Fibroblast of peridontal ligament (primary cell): ENCODE measurements at regions not wholly inside any gene's neighbourhood (a gene's known extent, or its start where the extent isn't known, plus 50 kb on each side); places are given as distances from the start of the nearest gene placed in this dataset.
"Not testable (repeated sequence)": the region's sequence is repeated elsewhere in the genome, so short reads cannot be mapped to it uniquely, and the experiment has no call there.

ENCODE experiments used
- DNase-seq: peaks from one replicate; pipeline ENCODE4 v3.0.0-alpha.2; 2010; ENCODE audit errors: extremely low read depth

DNA sequence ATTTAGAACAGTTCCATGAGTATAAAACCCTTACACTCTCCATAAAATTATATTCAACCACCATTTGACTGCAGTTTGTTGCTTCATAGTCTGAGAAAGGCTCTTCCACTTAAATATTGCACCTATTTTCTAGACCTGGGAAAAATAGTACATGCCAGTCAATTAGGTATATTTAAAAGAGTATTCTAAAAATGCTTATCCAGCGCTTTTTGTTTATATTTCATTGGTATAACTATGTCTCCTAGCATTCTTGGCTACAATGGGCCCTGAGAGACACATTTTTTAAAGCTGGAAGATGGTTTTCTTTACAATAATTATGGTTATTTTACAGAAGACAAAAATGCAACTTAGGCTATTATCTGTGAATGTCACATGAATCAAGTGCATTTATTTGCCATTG is 439.4 kb downstream of the KCNJ18 start:
- no peak for DNase-seq

- no peak for DNase-seq
These were observed 446.6 kb downstream of the KCNJ18 start for GRCh38 chr17:22138861-22139469.

DNA sequence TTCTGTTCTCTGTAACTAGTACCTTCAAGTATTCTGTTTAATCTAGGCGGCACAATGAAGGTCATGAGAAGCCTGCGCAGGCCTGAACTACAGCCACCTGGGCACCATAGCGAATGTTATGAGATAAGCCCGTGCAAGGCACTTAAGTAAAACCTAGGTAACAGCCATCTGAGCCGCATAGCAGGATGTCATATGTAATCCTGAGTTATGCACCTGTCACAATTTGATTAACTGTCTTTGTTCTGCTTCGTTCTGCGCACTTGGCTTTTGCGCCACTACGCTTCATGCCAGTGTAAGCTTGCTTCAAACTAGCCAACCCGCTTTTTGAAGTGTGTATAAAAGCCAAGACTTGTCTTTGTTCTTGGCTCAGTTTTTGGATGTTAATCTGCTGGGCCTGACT is 449.8 kb downstream of the KCNJ18 start:
- no peak for DNase-seq

- DNase-seq = no peak
These were observed 453.4 kb downstream of the KCNJ18 start for GRCh38 chr17:22145605-22146178.

GRCh38 chr17:22158364-22158763 is 466.0 kb downstream of the KCNJ18 start:
- no peak for DNase-seq

DNA sequence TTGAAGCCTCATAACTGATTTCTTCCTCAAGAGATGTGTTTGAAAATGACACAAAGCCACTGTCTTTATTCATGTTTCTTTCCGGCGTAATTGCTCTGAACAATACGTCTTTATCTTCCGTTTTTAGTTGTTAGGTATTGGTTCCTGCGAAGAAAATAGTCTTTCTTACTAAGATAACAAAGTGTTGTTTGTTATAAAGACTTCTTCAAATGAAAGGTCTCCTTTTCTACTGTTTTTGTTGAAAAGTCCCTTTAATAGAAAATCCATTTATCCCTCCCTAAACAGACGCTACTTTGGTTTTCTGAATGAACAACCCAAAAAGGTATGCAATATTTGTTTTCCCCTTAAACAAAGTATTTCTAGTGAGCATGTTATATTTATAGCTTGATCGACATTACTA is 469.1 kb downstream of the KCNJ18 start:
- DNase-seq = no peak

- no peak for DNase-seq
These were observed 479.3 kb downstream of the KCNJ18 start for GRCh38 chr17:22171631-22172030.

DNA sequence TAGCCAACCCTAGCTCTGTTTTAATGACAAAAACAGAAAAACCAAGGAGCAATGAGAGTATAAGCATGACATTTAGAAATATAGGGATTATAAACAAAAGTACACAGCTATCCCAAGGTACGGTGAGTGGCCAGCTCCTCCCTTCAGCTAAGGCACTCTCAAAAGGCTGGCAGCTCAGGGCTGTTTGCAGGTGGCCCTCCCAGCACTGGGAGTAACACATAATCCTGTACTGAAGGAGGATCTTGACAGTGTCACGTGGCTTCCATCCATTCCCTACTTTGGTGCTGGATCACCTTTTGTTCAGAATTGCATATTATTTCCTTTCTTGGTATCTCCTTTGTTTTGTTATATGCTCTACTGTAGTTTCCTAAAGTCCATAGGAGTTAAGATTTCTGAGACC is 500.8 kb downstream of the KCNJ18 start:
- DNase-seq = no peak

DNA sequence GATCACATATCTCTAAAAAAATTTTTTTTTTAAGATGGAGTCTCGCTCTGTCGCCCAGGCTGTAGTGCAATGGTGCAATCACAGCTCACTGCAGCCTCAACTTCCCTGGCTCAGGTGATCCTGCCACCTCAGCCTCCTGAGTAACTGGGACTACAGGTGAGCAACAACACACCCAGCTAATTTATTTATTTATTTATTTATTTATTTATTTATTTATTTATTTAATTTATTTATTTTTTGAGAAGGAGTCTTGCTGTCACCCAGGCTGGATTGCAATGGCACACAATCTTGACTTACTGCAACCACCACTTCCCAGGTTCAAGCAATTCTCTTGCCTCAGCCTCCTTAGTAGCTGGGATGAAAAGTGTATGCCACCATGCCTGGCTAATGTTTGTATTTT is 507.9 kb downstream of the KCNJ18 start:
- not testable (repeated sequence) for DNase-seq

GRCh38 chr17:22202702-22203101 is 510.4 kb downstream of the KCNJ18 start:
- DNase-seq = no peak

- DNase-seq = no peak
These were observed 510.9 kb downstream of the KCNJ18 start for GRCh38 chr17:22203208-22203715.

DNA sequence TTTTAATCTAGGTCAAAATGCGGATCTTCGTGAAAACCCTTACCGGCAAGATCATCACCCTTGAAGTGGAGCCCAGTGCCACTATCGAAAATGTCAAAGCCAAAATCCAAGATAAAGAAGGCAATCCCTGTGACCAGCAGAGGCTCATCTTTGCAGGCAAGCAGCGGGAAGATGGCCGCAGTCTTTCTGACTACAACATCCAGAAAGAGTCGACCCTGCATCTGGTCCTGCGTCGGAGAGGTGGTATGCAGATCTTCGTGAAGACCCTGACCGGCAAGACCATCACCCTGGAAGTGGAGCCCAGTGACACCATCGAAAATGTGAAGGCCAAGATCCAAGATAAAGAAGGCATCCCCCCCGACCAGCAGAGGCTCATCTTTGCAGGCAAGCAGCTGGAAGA is 511.8 kb downstream of the KCNJ18 start:
- DNase-seq = not testable (repeated sequence)

DNA sequence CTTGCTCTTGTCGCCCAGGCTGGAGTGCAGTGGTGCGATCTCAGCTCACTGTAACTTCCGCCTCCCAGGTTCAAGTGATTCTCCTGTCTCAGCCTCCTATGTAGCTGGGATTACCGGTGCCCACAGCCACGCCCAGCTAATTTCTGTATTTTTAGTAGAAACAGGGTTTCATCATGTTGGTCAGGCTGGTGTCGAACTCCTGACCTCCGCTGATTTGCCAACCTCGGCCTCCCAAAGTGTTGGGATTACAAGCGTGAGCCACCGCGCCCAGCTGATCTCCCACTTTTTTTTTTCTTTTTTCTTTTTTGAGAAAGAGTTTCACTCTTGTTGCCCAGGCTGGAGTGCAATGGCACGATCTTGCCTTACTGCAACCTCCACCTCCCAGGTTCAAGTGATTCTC is 517.9 kb downstream of the KCNJ18 start:
- DNase-seq = not testable (repeated sequence)

- DNase-seq = not testable (repeated sequence)
These were observed 520.8 kb downstream of the KCNJ18 start for GRCh38 chr17:22213169-22213568.

DNA sequence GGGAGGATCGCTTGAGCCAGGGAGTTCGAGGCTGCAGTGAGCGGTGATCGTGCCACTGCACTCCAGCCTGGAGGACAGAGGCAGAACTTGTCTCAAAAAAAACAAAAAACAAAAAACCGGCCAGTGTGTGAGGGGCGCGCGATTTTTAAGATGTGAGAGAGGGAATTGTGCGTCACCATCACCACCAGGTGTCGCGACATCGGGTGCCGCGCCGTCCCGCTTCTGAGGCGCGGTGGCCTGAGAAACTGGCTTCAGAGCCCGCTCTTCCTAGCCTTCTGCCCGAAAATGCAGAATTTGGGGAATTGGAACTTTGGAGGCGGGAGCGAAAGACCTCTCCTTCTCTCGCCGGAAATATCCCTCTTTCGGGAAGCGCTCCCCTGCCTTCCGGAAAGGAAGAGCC is 524.8 kb downstream of the KCNJ18 start:
- no peak for DNase-seq

GRCh38 chr17:22221344-22221743 is 529.0 kb downstream of the KCNJ18 start:
- DNase-seq = no peak

- not testable (repeated sequence) for DNase-seq
These were observed 534.2 kb downstream of the KCNJ18 start for GRCh38 chr17:22226477-22226876.

GRCh38 chr17:22226932-22227331 is 534.6 kb downstream of the KCNJ18 start:
- not testable (repeated sequence) for DNase-seq

DNA sequence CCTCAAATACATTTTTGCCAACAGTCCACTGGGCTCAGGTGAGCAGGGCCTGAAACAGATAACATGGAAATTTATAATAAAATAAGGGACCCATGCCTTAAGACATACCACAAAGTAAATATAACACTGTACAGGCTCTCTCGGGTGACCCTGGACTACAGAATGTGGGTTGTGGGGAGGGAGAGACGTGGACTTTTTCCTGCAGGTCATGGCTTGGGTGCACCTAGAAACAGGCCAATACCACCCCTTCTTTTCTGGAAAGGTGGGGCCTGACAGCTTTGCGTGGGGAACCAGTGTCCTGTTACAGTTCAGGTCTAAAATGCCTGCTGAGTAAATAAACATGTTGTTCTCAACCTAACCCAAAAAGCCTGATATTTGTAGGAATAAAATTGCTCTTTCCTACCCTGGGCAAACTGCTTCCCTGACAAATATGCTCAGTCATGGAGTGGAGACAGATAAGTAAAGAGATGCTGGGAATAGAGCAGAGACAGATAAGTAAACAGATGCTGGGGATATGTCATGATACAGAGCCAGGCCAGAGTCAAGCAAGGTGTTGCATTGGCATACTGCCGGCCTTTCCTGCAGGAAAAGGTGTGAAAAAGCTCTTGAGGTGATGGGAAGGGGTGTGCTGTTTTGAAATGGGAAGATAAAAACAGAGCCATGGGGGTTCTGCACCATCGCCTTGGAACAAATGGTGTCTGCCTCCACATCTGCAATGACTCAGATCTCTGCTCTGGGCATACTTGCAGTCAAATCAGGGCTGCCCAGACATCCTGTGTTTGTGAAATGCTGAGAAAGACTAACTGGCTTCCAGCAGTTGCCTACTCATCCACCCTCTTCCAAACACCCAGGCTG is 535.6 kb downstream of the KCNJ18 start:
- not testable (repeated sequence) for DNase-seq

DNA sequence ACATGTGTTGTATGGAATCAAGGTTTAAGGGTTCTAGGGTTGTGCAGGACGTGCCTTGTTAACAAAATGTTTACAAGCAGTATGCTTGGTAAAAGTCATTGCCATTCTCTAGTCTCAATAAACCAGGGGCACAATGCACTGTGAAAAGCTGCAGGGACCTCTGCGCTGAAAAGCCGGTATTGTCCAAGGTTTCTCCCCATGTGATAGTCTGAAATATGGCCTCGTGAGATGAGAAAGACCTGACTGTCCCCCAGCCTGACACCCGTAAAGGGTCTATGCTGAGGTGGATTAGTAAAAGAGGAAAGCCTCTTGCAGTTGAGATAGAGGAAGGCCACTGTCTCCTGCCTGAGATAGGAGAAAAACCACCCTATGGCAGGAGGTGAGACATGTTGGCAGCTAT is 537.5 kb downstream of the KCNJ18 start:
- DNase-seq = not testable (repeated sequence)

- no peak for DNase-seq
These were observed 541.1 kb downstream of the KCNJ18 start for GRCh38 chr17:22233382-22233781.

GRCh38 chr17:22242472-22242871 is 550.1 kb downstream of the KCNJ18 start:
- no peak for DNase-seq

GRCh38 chr17:22251498-22251897 is 559.2 kb downstream of the KCNJ18 start:
- DNase-seq = no peak
